ENCODE measurements at regions not wholly inside any gene's neighbourhood (a gene's known extent, or its start where the extent isn't known, plus 50 kb on each side); places are given as distances from the start of the nearest gene placed in this dataset.

- TF ChIP-seq CTCF (IDR thresholded peaks at IDR 0.05; ENCODE audit: borderline replicate concordance) = no peak
- H3K9me3 ChIP-seq (replicated peaks) = no peaks in the 10 kb centered on the region
- no peak overlapping the region for H3K4me3 ChIP-seq
- DNase-seq = no peak
- no peak overlapping the region for H3K27ac ChIP-seq (replicated peaks)
- no peaks in the 10 kb centered on the region for H3K4me1 ChIP-seq
- intact Hi-C loops (cut with micrococcal nuclease) = no loop called here
- H3K27me3 ChIP-seq (ENCODE audit: low read depth) = no peaks in the 10 kb centered on the region
- no peaks in the 10 kb centered on the region for H3K36me3 ChIP-seq
These were observed 280.5 kb downstream of the IPMK start for GRCh38 chr10:57987055-57987721.

GRCh38 chr10:57986422-57986821 lies 281.3 kb downstream of the IPMK start:
- Histone ChIP-seq H3K9me3 (replicated peaks) (no peaks in the 10 kb centered on the region), H3K4me3 (no peak overlapping the region), H3K36me3 (no peaks in the 10 kb centered on the region), H3K27me3 (ENCODE audit: low read depth) (no peaks in the 10 kb centered on the region), H3K27ac (replicated peaks) (no peak overlapping the region), H3K4me1 (no peaks in the 10 kb centered on the region)
- TF ChIP-seq CTCF (IDR thresholded peaks at IDR 0.05; ENCODE audit: borderline replicate concordance) = no peak
- intact Hi-C loops (cut with micrococcal nuclease) = no loop called here
- DNase-seq = no peak

GRCh38 chr10:57983281-57983791 lies 284.4 kb downstream of the IPMK start:
- no peaks in the 10 kb centered on the region for H3K36me3 ChIP-seq
- intact Hi-C loops (cut with micrococcal nuclease) = no loop called here
- H3K4me3 ChIP-seq = no peak overlapping the region
- no peaks in the 10 kb centered on the region for H3K4me1 ChIP-seq
- no peak overlapping the region for H3K27ac ChIP-seq (replicated peaks)
- no peaks in the 10 kb centered on the region for H3K9me3 ChIP-seq (replicated peaks)
- no peak for DNase-seq
- no peaks in the 10 kb centered on the region for H3K27me3 ChIP-seq (ENCODE audit: low read depth)
- TF ChIP-seq CTCF (IDR thresholded peaks at IDR 0.05; ENCODE audit: borderline replicate concordance) = no peak

- DNase-seq = no peak
- no peak overlapping the region for H3K4me3 ChIP-seq
- intact Hi-C loops (cut with micrococcal nuclease) = no loop called here
- no peak for TF ChIP-seq CTCF (IDR thresholded peaks at IDR 0.05; ENCODE audit: borderline replicate concordance)
- H3K36me3 ChIP-seq = no peaks in the 10 kb centered on the region
- no peaks in the 10 kb centered on the region for H3K27me3 ChIP-seq (ENCODE audit: low read depth)
- peaks cover 5% of the 10 kb centered on the region for H3K9me3 ChIP-seq (replicated peaks)
- H3K27ac ChIP-seq (replicated peaks) = no peak overlapping the region
- no peaks in the 10 kb centered on the region for H3K4me1 ChIP-seq
These were observed 285.6 kb downstream of the IPMK start for GRCh38 chr10:57982091-57982490.

- no peak for TF ChIP-seq CTCF (IDR thresholded peaks at IDR 0.05; ENCODE audit: borderline replicate concordance)
- H3K4me1 ChIP-seq = no peaks in the 10 kb centered on the region
- no peak overlapping the region for H3K27ac ChIP-seq (replicated peaks)
- intact Hi-C loops (cut with micrococcal nuclease) = no loop called here
- H3K36me3 ChIP-seq = no peaks in the 10 kb centered on the region
- DNase-seq = no peak
- no peak overlapping the region for H3K4me3 ChIP-seq
- H3K9me3 ChIP-seq (replicated peaks) = peaks cover 17% of the 10 kb centered on the region
- H3K27me3 ChIP-seq (ENCODE audit: low read depth) = no peaks in the 10 kb centered on the region
These were observed 287.7 kb downstream of the IPMK start for GRCh38 chr10:57979956-57980355.

Measured in left ventricle myocardium inferior (tissue), 1 donor.